ENCODE measurements at regions not wholly inside any gene's neighbourhood (a gene's known extent, or its start where the extent isn't known, plus 50 kb on each side); places are given as distances from the start of the nearest gene placed in this dataset.

- no peak overlapping the region for H3K27ac Mint-ChIP-seq
- no peaks in the 10 kb centered on the region for H3K9me3 Mint-ChIP-seq (ENCODE audit: low read depth)
- H3K4me1 Mint-ChIP-seq (ENCODE audit: low read depth), result no peaks in the 10 kb centered on the region
- no peaks in the 10 kb centered on the region for H3K27me3 Mint-ChIP-seq
- H3K4me3 Mint-ChIP-seq, result no peak overlapping the region
- peaks cover 15% of the 10 kb centered on the region for H3K36me3 Mint-ChIP-seq
Measured at GRCh38 chr6:166877906-166878305, 78.4 kb downstream of the RNASET2 start.

DNA sequence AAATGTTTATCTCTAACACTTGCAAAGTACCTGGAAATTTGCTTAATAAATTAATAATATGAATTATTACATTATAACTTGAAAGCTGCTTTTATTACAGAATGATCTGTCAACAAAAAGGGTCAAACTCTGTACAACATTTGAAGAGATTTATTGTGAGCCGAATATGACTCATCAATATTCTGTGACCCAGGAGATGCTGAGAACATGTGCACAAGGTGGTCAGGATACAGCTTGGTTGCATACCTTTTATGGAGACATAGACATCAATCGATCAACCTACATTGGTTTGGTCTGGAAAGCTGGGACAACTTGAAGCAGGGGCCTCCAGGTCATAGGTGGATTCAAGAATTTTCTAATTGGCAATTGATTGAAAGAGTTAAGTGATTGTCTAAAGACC is 79.0 kb downstream of the RNASET2 start:
- H3K27ac Mint-ChIP-seq, result no peak overlapping the region
- no peaks in the 10 kb centered on the region for H3K9me3 Mint-ChIP-seq (ENCODE audit: low read depth)
- peaks cover 15% of the 10 kb centered on the region for H3K36me3 Mint-ChIP-seq
- no peaks in the 10 kb centered on the region for H3K27me3 Mint-ChIP-seq
- H3K4me1 Mint-ChIP-seq (ENCODE audit: low read depth), result no peaks in the 10 kb centered on the region
- no peak overlapping the region for H3K4me3 Mint-ChIP-seq

GRCh38 chr6:166872531-166873009 is 83.8 kb downstream of the RNASET2 start:
- Mint-ChIP-seq H3K4me3 (no peak overlapping the region), H3K9me3 (ENCODE audit: low read depth) (no peaks in the 10 kb centered on the region), H3K27me3 (no peaks in the 10 kb centered on the region), H3K4me1 (ENCODE audit: low read depth) (no peaks in the 10 kb centered on the region), H3K36me3 (peaks cover 10% of the 10 kb centered on the region), H3K27ac (no peak overlapping the region)

- Mint-ChIP-seq H3K4me3 (no peak overlapping the region), H3K27me3 (no peaks in the 10 kb centered on the region), H3K9me3 (ENCODE audit: low read depth) (no peaks in the 10 kb centered on the region), H3K4me1 (ENCODE audit: low read depth) (no peaks in the 10 kb centered on the region), H3K36me3 (peaks cover 3% of the 10 kb centered on the region), H3K27ac (no peak overlapping the region)
Measured at GRCh38 chr6:166870602-166871208, 85.6 kb downstream of the RNASET2 start.

DNA sequence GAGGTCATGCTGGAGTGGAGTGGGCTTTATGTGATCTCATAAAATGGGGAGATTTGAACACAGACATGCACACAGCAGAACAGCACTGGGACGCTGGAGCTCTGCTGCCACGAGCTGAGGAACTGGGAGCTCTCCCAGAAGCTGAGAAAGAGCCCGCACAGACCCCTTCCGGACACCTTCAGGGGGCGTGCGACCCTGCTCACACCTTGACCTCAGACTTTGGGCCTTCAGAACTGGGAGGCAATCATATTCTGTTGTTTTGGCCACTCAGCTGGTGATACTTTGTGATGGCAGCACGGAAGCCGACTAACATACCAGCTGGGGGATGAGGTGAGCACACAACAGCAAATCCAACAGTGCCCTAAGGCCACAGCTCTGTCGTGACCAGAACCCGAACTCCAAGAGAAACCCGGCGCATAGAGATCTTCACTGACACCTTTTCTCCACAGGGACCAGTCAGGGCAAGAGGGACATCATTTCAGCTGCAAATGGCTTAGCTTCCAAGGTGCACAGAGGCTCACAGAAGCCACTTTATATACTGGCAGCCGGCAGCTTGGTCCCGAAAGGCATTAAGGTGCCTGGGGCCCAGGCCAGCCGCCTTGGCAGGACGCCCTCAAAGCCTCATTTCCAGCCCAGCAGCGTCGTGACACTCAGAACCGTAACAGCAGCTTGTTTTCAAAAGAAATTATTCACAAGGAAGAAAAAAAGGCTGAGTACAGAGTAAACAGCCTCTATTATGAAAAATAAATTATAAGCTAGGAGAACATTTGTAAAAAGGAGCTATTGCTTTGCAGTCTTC is 89.3 kb downstream of the RNASET2 start:
- Mint-ChIP-seq H3K4me3 (no peak overlapping the region), H3K9me3 (ENCODE audit: low read depth) (no peaks in the 10 kb centered on the region), H3K27ac (no peak overlapping the region), H3K36me3 (no peaks in the 10 kb centered on the region), H3K27me3 (no peaks in the 10 kb centered on the region), H3K4me1 (ENCODE audit: low read depth) (peaks cover under 1% of the 10 kb centered on the region)

DNA sequence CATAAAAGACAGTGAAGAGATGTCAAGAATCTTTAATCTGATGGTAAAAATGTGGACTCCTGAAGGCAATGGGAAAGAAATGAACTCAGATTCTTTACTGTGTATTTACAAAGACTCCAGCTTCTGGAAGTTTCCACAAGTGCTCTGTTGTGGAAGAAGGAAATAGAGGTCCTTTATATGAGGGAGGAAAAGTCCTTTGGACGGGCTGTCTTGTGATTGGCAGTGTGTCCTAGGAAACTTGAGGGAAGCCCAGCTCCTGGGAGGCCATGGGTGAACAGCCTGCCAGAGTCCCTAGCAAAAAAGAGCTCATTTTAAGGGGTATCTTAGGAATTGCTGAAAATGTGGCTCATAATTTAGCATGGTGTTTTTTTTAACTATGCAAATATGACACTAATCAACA is 92.0 kb downstream of the RNASET2 start:
- no peak overlapping the region for H3K27ac Mint-ChIP-seq
- H3K4me3 Mint-ChIP-seq, result peak overlapping the region; percentile 30
- peaks cover 2% of the 10 kb centered on the region for H3K27me3 Mint-ChIP-seq
- no peaks in the 10 kb centered on the region for H3K9me3 Mint-ChIP-seq (ENCODE audit: low read depth)
- peaks cover 8% of the 10 kb centered on the region for H3K4me1 Mint-ChIP-seq (ENCODE audit: low read depth)
- H3K36me3 Mint-ChIP-seq, result no peaks in the 10 kb centered on the region

GRCh38 chr6:166862978-166863530 is 93.3 kb downstream of the RNASET2 start:
- H3K4me1 Mint-ChIP-seq (ENCODE audit: low read depth), result peaks cover 8% of the 10 kb centered on the region
- H3K36me3 Mint-ChIP-seq, result no peaks in the 10 kb centered on the region
- H3K27me3 Mint-ChIP-seq, result peaks cover 2% of the 10 kb centered on the region
- H3K9me3 Mint-ChIP-seq (ENCODE audit: low read depth), result no peaks in the 10 kb centered on the region
- no peak overlapping the region for H3K27ac Mint-ChIP-seq
- peak overlapping the region; percentile 74 for H3K4me3 Mint-ChIP-seq

DNA sequence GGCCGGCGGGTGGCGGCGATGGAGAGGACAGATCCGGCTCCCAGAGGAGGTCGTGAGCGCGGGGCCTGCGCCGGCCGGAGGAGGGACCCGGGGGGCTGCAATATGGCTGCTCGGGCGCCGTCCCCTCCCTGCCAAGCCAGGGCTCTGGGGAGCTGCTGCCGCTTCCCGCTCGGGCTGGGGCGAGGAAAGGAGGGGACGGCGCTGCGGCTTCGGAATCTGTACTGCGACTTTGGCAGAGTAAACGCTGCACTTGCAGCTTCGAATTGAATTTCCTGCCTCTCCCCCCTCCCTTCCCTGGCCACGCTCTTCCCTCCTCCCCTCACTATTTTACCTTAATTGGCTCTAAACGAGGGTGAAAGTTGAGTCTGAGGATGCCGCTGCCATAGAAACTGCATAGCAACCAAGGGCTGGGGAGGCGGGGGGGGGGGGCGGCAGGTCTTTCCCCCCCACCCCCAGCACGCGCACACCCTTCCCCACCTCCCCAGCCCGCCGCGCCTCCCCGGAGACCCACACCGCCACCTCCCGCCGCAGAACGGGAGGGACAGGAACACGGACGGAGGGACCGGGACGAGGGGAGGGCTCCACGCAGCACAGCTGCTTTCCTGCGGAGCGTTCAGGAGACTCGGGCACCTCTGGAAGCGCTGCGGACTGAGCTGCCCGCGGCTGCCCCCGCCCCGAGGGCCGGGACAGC is 93.9 kb downstream of the RNASET2 start:
- Mint-ChIP-seq H3K36me3 (no peaks in the 10 kb centered on the region), H3K9me3 (ENCODE audit: low read depth) (no peaks in the 10 kb centered on the region), H3K27ac (no peak overlapping the region), H3K4me3 (peak overlapping the region; percentile 85), H3K4me1 (ENCODE audit: low read depth) (peaks cover 8% of the 10 kb centered on the region), H3K27me3 (peaks cover 2% of the 10 kb centered on the region)

GRCh38 chr6:166861961-166862286 is 94.4 kb downstream of the RNASET2 start:
- no peaks in the 10 kb centered on the region for H3K9me3 Mint-ChIP-seq (ENCODE audit: low read depth)
- no peaks in the 10 kb centered on the region for H3K36me3 Mint-ChIP-seq
- peak overlapping the region; percentile 85 for H3K4me3 Mint-ChIP-seq
- peaks cover 2% of the 10 kb centered on the region for H3K27me3 Mint-ChIP-seq
- no peak overlapping the region for H3K27ac Mint-ChIP-seq
- peaks cover 8% of the 10 kb centered on the region for H3K4me1 Mint-ChIP-seq (ENCODE audit: low read depth)

DNA sequence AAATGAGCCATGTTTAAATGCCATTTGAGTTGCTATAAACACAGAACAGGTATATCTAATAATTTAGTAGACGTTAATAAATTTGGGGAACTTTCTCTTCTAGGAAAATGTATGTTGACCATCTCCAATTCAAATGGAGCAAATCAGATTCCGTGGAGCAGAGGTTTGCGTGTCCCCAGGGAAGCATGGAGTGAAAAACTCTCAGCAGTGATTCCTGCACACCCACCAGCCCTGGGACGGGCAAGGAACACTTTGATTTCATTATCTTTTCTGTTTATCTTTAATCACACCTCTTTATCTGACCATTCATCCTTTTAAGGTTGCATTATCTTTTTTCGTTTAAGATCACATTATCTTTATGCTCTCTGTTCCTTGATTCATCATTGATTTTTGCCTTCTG is 95.0 kb downstream of the RNASET2 start:
- peaks cover 8% of the 10 kb centered on the region for H3K4me1 Mint-ChIP-seq (ENCODE audit: low read depth)
- peak overlapping the region; percentile 85 for H3K4me3 Mint-ChIP-seq
- no peaks in the 10 kb centered on the region for H3K36me3 Mint-ChIP-seq
- peaks cover 2% of the 10 kb centered on the region for H3K27me3 Mint-ChIP-seq
- no peaks in the 10 kb centered on the region for H3K9me3 Mint-ChIP-seq (ENCODE audit: low read depth)
- no peak overlapping the region for H3K27ac Mint-ChIP-seq

GRCh38 chr6:166860392-166860791 is 96.0 kb downstream of the RNASET2 start:
- peaks cover 8% of the 10 kb centered on the region for H3K4me1 Mint-ChIP-seq (ENCODE audit: low read depth)
- H3K27ac Mint-ChIP-seq, result no peak overlapping the region
- H3K27me3 Mint-ChIP-seq, result peaks cover 2% of the 10 kb centered on the region
- H3K36me3 Mint-ChIP-seq, result no peaks in the 10 kb centered on the region
- no peak overlapping the region for H3K4me3 Mint-ChIP-seq
- H3K9me3 Mint-ChIP-seq (ENCODE audit: low read depth), result no peaks in the 10 kb centered on the region

DNA sequence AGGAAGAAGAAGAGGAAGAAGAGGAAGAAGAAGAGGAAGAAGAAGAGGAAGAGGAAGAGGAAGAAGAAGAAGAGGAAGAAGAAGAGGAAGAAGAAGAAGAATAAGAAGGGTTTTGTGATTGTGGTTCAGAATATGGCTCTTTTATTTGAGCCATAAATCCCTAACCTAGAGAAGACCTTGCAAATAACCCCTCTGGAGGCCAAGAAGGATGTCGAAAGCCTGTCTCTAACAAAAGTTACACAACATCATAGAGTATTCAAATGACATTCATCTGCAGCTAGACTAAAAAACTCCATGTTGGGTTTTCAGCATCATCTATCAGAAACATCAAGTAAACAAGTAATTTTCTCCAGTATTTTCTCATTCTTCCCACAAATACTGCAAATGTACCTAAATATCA is 100.9 kb downstream of the RNASET2 start:
- Mint-ChIP-seq H3K36me3 (no peaks in the 10 kb centered on the region), H3K4me3 (no peak overlapping the region), H3K27me3 (no peaks in the 10 kb centered on the region), H3K27ac (no peak overlapping the region), H3K9me3 (ENCODE audit: low read depth) (no peaks in the 10 kb centered on the region), H3K4me1 (ENCODE audit: low read depth) (no peaks in the 10 kb centered on the region)

DNA sequence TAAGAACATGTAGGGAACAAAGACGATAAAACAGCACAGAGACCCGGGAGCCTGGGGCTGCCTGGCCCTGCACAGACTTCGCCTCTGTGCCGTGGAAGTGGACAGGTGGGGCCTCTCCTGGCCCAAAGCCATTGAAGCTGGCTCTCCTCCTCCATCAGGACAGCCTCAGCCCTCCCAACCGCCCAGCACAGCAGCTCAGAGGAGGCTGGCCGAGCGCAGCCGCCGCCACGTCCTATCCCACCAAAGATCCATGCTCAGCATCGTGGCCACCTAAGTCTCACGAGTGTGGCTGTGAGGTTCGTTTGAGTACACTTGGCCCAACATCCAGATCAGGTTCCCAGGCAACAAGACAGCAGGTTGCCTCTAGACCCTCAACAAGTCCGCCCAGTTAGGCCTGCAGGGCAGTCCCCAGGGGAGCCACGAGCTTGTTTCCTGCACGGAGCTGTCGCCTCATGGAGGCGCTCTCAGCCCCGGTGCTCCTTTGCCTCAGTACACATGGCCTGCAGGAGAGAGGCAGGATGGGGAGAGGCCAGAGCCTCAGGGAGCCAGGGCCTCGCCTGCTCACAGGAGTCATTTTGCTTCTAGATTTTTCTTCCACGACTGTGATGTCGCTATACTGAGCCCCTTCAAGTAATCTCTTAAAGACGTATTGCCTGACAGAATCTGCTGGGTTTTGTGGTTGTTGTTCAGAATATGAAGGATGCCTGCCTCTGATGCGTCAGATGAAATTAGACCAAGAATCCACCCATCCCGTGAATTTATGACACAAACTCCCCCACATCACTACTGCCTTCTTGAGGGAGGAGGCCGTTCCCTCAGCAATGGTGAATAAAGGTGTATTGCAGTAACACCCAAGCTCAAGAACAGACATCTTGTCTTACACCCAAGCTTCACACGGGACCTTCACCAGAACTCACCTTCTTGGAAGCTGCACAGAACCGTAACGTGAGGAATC is 102.7 kb downstream of the RNASET2 start:
- H3K36me3 Mint-ChIP-seq, result no peaks in the 10 kb centered on the region
- no peaks in the 10 kb centered on the region for H3K4me1 Mint-ChIP-seq (ENCODE audit: low read depth)
- H3K27me3 Mint-ChIP-seq, result no peaks in the 10 kb centered on the region
- no peak overlapping the region for H3K27ac Mint-ChIP-seq
- no peak overlapping the region for H3K4me3 Mint-ChIP-seq
- H3K9me3 Mint-ChIP-seq (ENCODE audit: low read depth), result no peaks in the 10 kb centered on the region

DNA sequence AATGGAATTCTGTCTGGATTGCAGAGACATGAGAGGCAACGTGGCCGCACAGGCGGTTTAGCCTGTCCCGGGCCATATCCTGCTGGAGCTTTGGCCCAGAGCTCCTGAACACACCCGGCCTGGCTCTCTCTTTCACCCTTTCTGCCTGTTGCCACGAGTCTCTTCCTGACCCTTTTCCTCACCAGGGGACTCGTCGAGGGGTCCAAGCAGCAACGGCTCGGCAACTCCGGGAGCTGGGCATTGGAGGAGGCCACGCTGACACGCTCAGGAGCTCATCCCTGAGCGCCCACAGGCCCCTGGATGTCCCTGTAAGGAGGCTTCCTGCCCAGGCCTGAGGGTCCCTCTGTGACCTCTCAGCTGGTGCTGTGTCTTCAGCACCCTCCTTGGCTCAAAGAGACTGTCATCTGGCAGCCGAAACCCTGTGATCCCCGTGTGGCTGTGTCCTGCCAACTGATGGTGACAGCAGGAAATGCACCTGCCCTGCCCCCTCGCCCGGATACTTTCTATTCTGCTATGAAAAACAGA is 103.8 kb downstream of the RNASET2 start:
- H3K4me3 Mint-ChIP-seq, result no peak overlapping the region
- H3K9me3 Mint-ChIP-seq (ENCODE audit: low read depth), result no peaks in the 10 kb centered on the region
- no peaks in the 10 kb centered on the region for H3K27me3 Mint-ChIP-seq
- H3K4me1 Mint-ChIP-seq (ENCODE audit: low read depth), result no peaks in the 10 kb centered on the region
- no peak overlapping the region for H3K27ac Mint-ChIP-seq
- no peaks in the 10 kb centered on the region for H3K36me3 Mint-ChIP-seq
